Retinal pigment epithelial cell (primary cell): ENCODE measurements at regions not wholly inside any gene's neighbourhood (a gene's known extent, or its start where the extent isn't known, plus 50 kb on each side); places are given as distances from the start of the nearest gene placed in this dataset.
A peak's percentile ranks its signal among the peaks of the same experiment; 100 is the strongest.

Experiments
- DNase-seq: peaks from one replicate; pipeline ENCODE4 v3.0.0-alpha.2; 2010; ENCODE audit warnings: low read depth
- H3K4me3 ChIP-seq: 2 replicates; pipeline ENCODE4 v1.5.1; 2011; ENCODE audit warnings: mild to moderate bottlenecking, low read length, control low read depth, moderate library complexity
- CTCF ChIP-seq: conservative IDR thresholded peaks from 2 replicates; pipeline ENCODE4 v1.5.1; 2011; ENCODE audit warnings: low read depth, low read length, control low read depth, inconsistent platforms

- peak; percentile 63 for TF ChIP-seq CTCF
- H3K4me3 ChIP-seq: no peak overlapping the region
- DNase-seq: no peak
Observed at GRCh38 chr2:13056259-13056843, 339.6 kb downstream of the TRIB2 start.

- TF ChIP-seq CTCF: no peak
- H3K4me3 ChIP-seq: no peak overlapping the region
- DNase-seq: no peak
Observed at GRCh38 chr2:13057671-13058070, 340.9 kb downstream of the TRIB2 start.

GRCh38 chr2:13066676-13067075, 349.9 kb downstream of the TRIB2 start:
- DNase-seq: no peak
- no peak for TF ChIP-seq CTCF
- H3K4me3 ChIP-seq: no peak overlapping the region

- DNase-seq: no peak
- TF ChIP-seq CTCF: no peak
- H3K4me3 ChIP-seq: no peak overlapping the region
Observed at GRCh38 chr2:13067508-13067907, 350.8 kb downstream of the TRIB2 start.

- no peak overlapping the region for H3K4me3 ChIP-seq
- TF ChIP-seq CTCF: no peak
- no peak for DNase-seq
Observed at GRCh38 chr2:13089971-13090370, 373.2 kb downstream of the TRIB2 start.

GRCh38 chr2:13091455-13091854, 374.7 kb downstream of the TRIB2 start:
- no peak overlapping the region for H3K4me3 ChIP-seq
- DNase-seq: no peak
- no peak for TF ChIP-seq CTCF

- no peak for TF ChIP-seq CTCF
- DNase-seq: no peak
- H3K4me3 ChIP-seq: no peak overlapping the region
Observed at GRCh38 chr2:13091861-13092378, 375.2 kb downstream of the TRIB2 start.
